Type B pancreatic cell (in vitro differentiated cells): ENCODE measurements at regions not wholly inside any gene's neighbourhood (a gene's known extent, or its start where the extent isn't known, plus 50 kb on each side); places are given as distances from the start of the nearest gene placed in this dataset.

Experiments used
- DNase-seq: peaks from one replicate; pipeline ENCODE4 v3.0.0; 2021; ENCODE audit warnings: mixed read lengths; ENCODE audit not compliant: unreplicated experiment; ENCODE audit errors: extremely low spot score
- H3K27ac Mint-ChIP-seq: 2 replicates; pipeline ENCODE4 v1.8.0; 2021; ENCODE audit warnings: mild to moderate bottlenecking, mixed read lengths
- H3K27me3 Mint-ChIP-seq: 2 replicates; pipeline ENCODE4 v1.8.0; 2021; ENCODE audit warnings: mixed read lengths
- H3K36me3 Mint-ChIP-seq: 2 replicates; pipeline ENCODE4 v1.8.0; 2021; ENCODE audit warnings: mixed read lengths
- H3K4me1 Mint-ChIP-seq: one replicate; pipeline ENCODE4 v1.8.0; 2021; ENCODE audit warnings: mixed read lengths; ENCODE audit not compliant: unreplicated experiment
- H3K4me3 Mint-ChIP-seq: 2 replicates; pipeline ENCODE4 v1.8.0; 2021; ENCODE audit warnings: mild to moderate bottlenecking, mixed read lengths
- H3K9me3 Mint-ChIP-seq: 2 replicates; pipeline ENCODE4 v1.8.0; 2021; ENCODE audit warnings: mixed read lengths
- CTCF ChIP-seq: fragments of 200-600 bp; sonication (generic); conservative IDR thresholded peaks from 2 replicates; pipeline ENCODE4 v1.5.0; 2021; ENCODE audit warnings: antibody characterized with exemption, mild to moderate bottlenecking

- peaks cover 7% of the 10 kb centered on the region for H3K36me3 Mint-ChIP-seq
- no peak overlapping the region for H3K4me3 Mint-ChIP-seq
- TF ChIP-seq CTCF = no peak
- H3K4me1 Mint-ChIP-seq = no peaks in the 10 kb centered on the region
- no peaks in the 10 kb centered on the region for H3K27me3 Mint-ChIP-seq
- no peak for DNase-seq
- H3K9me3 Mint-ChIP-seq = peaks cover 9% of the 10 kb centered on the region
- peak overlapping the region; percentile 83 for H3K27ac Mint-ChIP-seq
Measured at GRCh38 chr10:3624367-3624766, 160.6 kb downstream of the KLF6 start.

- DNase-seq = no peak
Measured at GRCh38 chr10:3623746-3624145, 161.3 kb downstream of the KLF6 start.

GRCh38 chr10:3622845-3623621 lies 162.0 kb downstream of the KLF6 start:
- Mint-ChIP-seq H3K4me1 (no peaks in the 10 kb centered on the region), H3K27me3 (no peaks in the 10 kb centered on the region), H3K27ac (no peak overlapping the region), H3K4me3 (no peak overlapping the region), H3K9me3 (peaks cover 9% of the 10 kb centered on the region), H3K36me3 (peaks cover 7% of the 10 kb centered on the region)
- TF ChIP-seq CTCF = no peak
- no peak for DNase-seq

More at GRCh38 chr10:3623746-3624145, 161.3 kb downstream of the KLF6 start:
- Mint-ChIP-seq H3K27ac (peak overlapping the region; percentile 83), H3K9me3 (peaks cover 9% of the 10 kb centered on the region), H3K4me3 (no peak overlapping the region), H3K27me3 (no peaks in the 10 kb centered on the region), H3K36me3 (peaks cover 7% of the 10 kb centered on the region), H3K4me1 (no peaks in the 10 kb centered on the region)
- TF ChIP-seq CTCF = no peak

DNA sequence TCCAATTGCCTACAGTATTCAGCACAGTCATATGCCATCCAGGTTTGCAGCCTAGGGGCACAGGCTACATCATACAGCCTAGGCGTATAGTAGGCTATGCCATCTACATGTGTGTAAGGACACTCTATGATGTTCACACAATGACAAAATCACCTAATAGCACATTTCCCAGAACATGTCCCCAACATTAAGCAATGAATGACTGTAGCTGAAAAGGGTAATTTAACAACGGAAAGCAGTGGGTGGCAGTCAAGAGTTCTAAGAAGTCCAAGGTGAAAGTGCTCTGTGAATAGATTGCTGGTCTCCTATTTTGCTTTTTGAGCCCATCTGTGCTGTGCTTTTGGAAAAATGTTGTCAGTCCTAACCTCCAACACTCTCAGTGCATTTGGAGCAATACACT lies 162.6 kb downstream of the KLF6 start:
- H3K4me3 Mint-ChIP-seq = no peak overlapping the region
- no peak overlapping the region for H3K27ac Mint-ChIP-seq
- no peak for DNase-seq
- no peaks in the 10 kb centered on the region for H3K27me3 Mint-ChIP-seq
- H3K4me1 Mint-ChIP-seq = no peaks in the 10 kb centered on the region
- H3K9me3 Mint-ChIP-seq = peaks cover 9% of the 10 kb centered on the region
- peaks cover 7% of the 10 kb centered on the region for H3K36me3 Mint-ChIP-seq
- no peak for TF ChIP-seq CTCF

DNA sequence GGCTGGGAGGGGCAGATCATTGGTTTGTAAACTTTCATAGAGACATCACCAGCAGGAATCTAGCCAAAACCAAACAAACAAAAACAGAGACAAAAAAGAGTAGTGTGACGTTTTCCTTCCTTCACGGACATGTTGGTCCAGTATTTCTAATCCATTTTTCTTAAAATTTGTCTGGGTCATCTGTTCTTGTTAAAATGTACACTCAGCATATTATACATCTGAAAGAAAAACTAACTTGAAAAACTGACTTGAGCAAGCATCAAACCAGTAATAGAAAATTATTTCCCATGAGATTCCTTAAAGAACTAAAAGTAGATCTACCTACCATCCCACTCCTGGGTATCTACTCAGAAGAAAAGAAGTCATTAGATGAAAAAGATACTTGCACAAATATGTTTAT lies 164.2 kb downstream of the KLF6 start:
- Mint-ChIP-seq H3K27me3 (no peaks in the 10 kb centered on the region), H3K36me3 (peaks cover 7% of the 10 kb centered on the region), H3K27ac (no peak overlapping the region), H3K4me3 (no peak overlapping the region), H3K9me3 (peaks cover 9% of the 10 kb centered on the region), H3K4me1 (no peaks in the 10 kb centered on the region)
- no peak for TF ChIP-seq CTCF
- DNase-seq = no peak
